ENCODE measurements at regions not wholly inside any gene's neighbourhood (a gene's known extent, or its start where the extent isn't known, plus 50 kb on each side); places are given as distances from the start of the nearest gene placed in this dataset.
A peak's percentile ranks its signal among the peaks of the same experiment; 100 is the strongest.

- H3K27me3 ChIP-seq (ENCODE audit: control insufficient read depth, insufficient read depth, low read length), result no peaks in the 10 kb centered on the region
- no peak for DNase-seq (ENCODE audit: low read depth)
- no peak for FAIRE-seq
- TF ChIP-seq, protein P1, sequence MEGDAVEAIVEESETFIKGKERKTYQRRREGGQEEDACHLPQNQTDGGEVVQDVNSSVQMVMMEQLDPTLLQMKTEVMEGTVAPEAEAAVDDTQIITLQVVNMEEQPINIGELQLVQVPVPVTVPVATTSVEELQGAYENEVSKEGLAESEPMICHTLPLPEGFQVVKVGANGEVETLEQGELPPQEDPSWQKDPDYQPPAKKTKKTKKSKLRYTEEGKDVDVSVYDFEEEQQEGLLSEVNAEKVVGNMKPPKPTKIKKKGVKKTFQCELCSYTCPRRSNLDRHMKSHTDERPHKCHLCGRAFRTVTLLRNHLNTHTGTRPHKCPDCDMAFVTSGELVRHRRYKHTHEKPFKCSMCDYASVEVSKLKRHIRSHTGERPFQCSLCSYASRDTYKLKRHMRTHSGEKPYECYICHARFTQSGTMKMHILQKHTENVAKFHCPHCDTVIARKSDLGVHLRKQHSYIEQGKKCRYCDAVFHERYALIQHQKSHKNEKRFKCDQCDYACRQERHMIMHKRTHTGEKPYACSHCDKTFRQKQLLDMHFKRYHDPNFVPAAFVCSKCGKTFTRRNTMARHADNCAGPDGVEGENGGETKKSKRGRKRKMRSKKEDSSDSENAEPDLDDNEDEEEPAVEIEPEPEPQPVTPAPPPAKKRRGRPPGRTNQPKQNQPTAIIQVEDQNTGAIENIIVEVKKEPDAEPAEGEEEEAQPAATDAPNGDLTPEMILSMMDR (IDR thresholded peaks at IDR 0.05; ENCODE audit: insufficient read depth, low read length, severe bottlenecking), result no peak
- no peak overlapping the region for H3K4me3 ChIP-seq (ENCODE audit: low read depth, low read length)
- H3K36me3 ChIP-seq (ENCODE audit: control insufficient read depth, insufficient read depth, low read length), result no peaks in the 10 kb centered on the region
Observed at GRCh38 chr16:62969711-62970318, 933.6 kb upstream of the CDH8 start.

DNA sequence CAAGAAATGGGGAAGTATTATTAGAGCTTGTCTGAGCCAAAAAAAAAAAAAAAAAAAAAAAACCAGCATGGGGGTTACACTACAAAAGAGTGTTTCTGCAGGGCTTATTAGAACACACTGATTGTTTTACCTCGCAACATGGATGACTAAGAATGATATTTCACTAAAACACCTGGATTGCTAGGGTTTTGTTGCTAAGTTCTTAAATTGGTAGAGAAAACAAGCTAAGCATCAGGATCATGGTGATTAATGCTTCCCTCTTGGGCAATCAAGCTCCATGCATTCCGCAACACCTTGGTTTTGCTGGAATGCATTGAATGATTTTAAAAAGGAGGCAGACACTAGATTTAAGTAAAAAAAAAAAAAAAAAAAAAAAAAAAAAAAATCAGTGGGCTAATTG is 931.4 kb upstream of the CDH8 start:
- FAIRE-seq, result no peak
- Histone ChIP-seq H3K4me3 (ENCODE audit: low read depth, low read length) (no peak overlapping the region), H3K36me3 (ENCODE audit: control insufficient read depth, insufficient read depth, low read length) (no peaks in the 10 kb centered on the region), H3K27me3 (ENCODE audit: control insufficient read depth, insufficient read depth, low read length) (no peaks in the 10 kb centered on the region)
- DNase-seq (ENCODE audit: low read depth), result peak; percentile 32
- TF ChIP-seq, protein P1 (IDR thresholded peaks at IDR 0.05; ENCODE audit: insufficient read depth, low read length, severe bottlenecking), result no peak

DNA sequence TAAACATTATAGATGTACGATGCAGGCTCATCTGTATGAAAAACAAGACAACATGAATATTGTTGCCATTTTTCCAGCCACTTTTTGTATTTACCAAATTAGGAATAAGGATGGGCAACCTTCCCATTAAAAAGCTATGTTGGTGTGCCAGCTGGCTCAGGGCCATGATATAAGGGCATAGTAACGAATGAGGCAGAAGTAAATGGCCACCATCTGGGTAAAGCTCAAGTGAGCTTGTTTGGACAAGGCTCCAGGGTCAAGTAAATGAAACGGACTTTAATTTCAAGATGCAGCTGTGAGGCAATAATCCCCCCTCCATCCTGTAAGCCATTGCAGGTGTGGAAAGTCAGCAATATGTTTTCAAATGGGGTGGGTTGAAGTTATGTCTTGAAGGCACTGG is 930.9 kb upstream of the CDH8 start:
- no peak overlapping the region for H3K4me3 ChIP-seq (ENCODE audit: low read depth, low read length)
- TF ChIP-seq, protein P1 (IDR thresholded peaks at IDR 0.05; ENCODE audit: insufficient read depth, low read length, severe bottlenecking), result no peak
- DNase-seq (ENCODE audit: low read depth), result no peak
- no peaks in the 10 kb centered on the region for H3K27me3 ChIP-seq (ENCODE audit: control insufficient read depth, insufficient read depth, low read length)
- no peaks in the 10 kb centered on the region for H3K36me3 ChIP-seq (ENCODE audit: control insufficient read depth, insufficient read depth, low read length)
- FAIRE-seq, result no peak

- H3K36me3 ChIP-seq (ENCODE audit: control insufficient read depth, insufficient read depth, low read length), result no peaks in the 10 kb centered on the region
- no peaks in the 10 kb centered on the region for H3K27me3 ChIP-seq (ENCODE audit: control insufficient read depth, insufficient read depth, low read length)
- DNase-seq (ENCODE audit: low read depth), result no peak
- H3K4me3 ChIP-seq (ENCODE audit: low read depth, low read length), result no peak overlapping the region
- no peak for FAIRE-seq
- TF ChIP-seq, protein P1 (IDR thresholded peaks at IDR 0.05; ENCODE audit: insufficient read depth, low read length, severe bottlenecking), result no peak
Observed at GRCh38 chr16:62966626-62967025, 930.4 kb upstream of the CDH8 start.

GRCh38 chr16:62965831-62966230 is 929.6 kb upstream of the CDH8 start:
- Histone ChIP-seq H3K36me3 (ENCODE audit: control insufficient read depth, insufficient read depth, low read length) (no peaks in the 10 kb centered on the region), H3K27me3 (ENCODE audit: control insufficient read depth, insufficient read depth, low read length) (no peaks in the 10 kb centered on the region), H3K4me3 (ENCODE audit: low read depth, low read length) (no peak overlapping the region)
- FAIRE-seq (no peak), DNase-seq (ENCODE audit: low read depth) (peak; percentile 16)
- TF ChIP-seq, protein P1 (IDR thresholded peaks at IDR 0.05; ENCODE audit: insufficient read depth, low read length, severe bottlenecking), result no peak

DNA sequence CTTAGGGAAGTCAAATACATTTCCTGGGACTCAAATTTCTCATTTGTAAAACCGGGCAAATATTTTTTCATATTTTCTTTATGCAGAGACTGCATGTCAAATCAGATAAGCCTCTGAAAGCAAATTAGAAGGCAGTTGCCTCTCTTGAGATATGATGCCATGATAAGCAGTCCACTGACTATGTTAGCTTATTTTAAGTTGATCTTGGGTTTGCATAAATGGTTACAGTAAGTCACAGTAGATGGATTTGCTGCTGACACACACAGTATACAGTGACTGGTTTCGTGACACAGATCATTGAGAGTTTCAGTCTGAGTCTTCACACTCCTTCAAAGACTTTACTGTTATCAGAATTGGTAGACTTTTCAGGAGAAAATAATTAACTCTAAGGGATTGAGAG is 927.6 kb upstream of the CDH8 start:
- H3K27me3 ChIP-seq (ENCODE audit: control insufficient read depth, insufficient read depth, low read length), result no peaks in the 10 kb centered on the region
- TF ChIP-seq, protein P1 (IDR thresholded peaks at IDR 0.05; ENCODE audit: insufficient read depth, low read length, severe bottlenecking), result no peak
- H3K4me3 ChIP-seq (ENCODE audit: low read depth, low read length), result no peak overlapping the region
- FAIRE-seq, result no peak
- DNase-seq (ENCODE audit: low read depth), result no peak
- no peaks in the 10 kb centered on the region for H3K36me3 ChIP-seq (ENCODE audit: control insufficient read depth, insufficient read depth, low read length)

Data from bronchial epithelial cell (primary cell).